GM20000 (cell line): ENCODE measurements at regions not wholly inside any gene's neighbourhood (a gene's known extent, or its start where the extent isn't known, plus 50 kb on each side); places are given as distances from the start of the nearest gene placed in this dataset.
"Not testable (repeated sequence)": the region's sequence is repeated elsewhere in the genome, so short reads cannot be mapped to it uniquely, and the experiment has no call there.

Experiments used
- DNase-seq: peaks from one replicate; pipeline ENCODE4 v3.0.0; 2012; ENCODE audit warnings: low spot score
- CTCF ChIP-seq: IDR thresholded peaks from 2 replicates; pipeline ENCODE4 v1.5.1; 2012; ENCODE audit warnings: mild to moderate bottlenecking, control low read depth; ENCODE audit errors: extremely low read depth, missing control alignments

DNA sequence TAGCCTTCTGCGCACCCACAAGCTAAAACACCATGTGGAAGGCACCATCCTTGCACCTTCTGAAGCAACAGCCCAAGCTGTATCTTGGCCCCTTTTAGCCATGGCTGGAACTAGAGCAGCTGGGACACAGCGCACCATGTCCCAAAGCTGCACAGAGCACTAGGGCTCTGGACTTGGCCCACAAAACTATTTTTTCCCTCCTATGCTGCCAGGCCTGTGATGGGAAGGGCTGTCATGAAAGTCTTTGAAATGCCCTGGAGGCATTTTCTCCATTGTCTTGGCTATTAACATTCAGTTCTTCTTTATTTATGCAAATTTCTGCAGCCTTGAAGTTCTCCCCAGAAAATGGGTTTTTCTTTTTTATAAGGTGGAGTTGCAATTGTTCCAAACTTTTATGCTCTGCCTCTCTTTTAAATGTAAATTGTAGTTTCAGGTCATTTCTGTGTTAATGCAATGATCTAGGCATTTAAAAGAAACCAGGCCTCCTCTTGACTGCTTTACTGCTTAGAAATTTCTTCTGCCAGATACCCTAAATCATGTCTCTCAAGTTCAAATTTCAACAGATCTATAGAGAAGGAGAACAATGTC is 996.3 kb downstream of the TAF11L14 start:
- no peak for DNase-seq
- TF ChIP-seq CTCF = no peak

DNA sequence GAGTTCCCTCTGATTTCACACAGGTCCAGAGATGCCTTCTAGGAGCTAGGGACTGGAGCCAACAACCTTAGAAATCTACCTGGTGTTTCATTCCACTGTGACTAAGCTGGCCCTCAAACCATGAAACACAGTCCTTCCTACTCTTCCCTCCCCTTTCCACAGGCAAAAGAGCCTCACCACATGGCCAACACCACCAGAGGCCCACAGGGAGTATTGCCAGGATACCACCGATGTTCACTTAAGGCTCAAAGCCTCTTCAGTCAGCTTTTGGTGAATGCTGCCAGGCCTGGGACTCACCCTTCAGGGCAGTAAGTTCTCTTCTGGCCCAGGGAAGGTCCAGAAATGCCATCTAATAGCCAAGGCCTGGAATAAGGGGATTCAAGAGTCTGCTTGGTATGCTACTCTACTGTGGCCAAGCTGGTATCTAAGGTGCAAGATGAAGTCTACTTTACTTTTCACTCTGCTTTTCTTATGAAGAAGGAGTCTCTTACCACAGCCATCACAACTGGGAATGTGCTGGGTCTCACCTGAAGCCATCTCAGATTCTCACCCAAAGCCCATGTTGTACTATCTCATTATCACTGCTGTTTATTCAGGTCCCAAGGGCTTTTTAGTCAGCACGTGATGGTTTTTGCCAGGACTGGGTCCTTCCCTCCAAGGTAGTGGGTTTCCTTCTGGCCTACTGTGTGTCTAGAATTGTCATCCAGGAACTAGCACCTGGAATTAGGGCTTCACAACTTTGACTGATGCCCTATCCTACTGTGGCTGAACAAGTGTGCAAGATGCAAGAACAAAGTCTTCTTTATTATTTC is 1018.4 kb downstream of the TAF11L14 start:
- no peak for DNase-seq
- no peak for TF ChIP-seq CTCF

GRCh38 chr5:18653216-18653752 is 1019.0 kb downstream of the TAF11L14 start:
- DNase-seq = no peak

DNA sequence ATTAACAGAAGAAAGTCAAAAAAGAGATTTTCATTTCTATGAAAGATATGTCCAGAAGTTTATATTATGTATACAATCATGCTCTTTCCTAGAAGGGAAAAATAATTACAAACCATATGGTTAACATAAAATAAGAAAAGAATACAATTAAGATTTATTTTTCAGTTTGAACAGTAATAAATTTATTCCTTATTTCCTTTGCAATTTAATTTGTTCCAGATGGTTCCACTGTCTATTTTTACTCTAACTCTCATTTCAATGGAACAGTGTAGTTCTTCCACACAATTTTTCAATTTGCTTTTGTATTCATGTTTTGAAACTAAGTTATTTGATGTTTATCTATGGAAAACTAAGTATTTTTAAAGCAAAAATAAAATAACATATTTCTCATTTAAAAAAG is 1026.3 kb downstream of the TAF11L14 start:
- DNase-seq = no peak
- TF ChIP-seq CTCF = no peak

More at GRCh38 chr5:18653216-18653752, 1019.0 kb downstream of the TAF11L14 start:
- TF ChIP-seq CTCF = no peak

DNA sequence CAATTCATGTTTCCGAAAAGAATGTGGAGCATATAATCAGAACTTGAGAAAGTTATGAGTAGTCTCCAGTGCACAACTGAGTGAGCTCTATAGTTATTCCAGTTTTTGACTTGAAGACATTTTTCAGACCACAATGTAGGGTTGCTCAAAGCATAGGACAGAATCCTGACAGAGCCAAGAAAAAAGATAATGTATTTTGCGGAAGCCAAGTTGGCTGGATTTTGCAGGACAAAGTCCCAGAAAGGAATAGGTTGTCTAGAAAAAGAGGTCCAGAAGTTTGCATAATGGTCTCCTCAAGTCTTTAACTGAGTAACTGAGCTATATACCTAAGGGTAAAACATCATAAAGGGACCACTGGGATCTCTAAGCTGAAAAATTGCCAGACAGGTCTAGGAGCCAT is 1028.0 kb downstream of the TAF11L14 start:
- DNase-seq = no peak
- no peak for TF ChIP-seq CTCF

DNA sequence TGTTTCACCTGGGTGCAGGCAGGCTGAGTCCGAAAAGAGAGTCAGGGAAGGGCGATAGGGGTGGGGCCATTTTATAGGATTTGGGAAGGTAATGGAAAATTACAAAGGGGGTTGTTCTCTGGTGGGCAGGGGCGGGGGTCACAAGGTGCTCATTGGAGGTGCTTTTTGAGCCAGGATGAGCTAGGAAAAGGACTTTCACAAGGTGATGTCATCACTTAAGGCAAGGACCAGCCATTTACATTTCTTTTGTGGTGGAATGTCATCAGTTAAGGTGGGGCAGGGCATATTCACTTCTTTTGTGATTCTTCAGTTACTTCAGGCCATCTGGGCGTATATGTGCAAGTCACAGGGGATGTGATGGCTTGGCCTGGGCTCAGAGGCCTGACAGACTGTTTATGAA is 1040.0 kb downstream of the TAF11L14 start:
- DNase-seq = not testable (repeated sequence)

DNA sequence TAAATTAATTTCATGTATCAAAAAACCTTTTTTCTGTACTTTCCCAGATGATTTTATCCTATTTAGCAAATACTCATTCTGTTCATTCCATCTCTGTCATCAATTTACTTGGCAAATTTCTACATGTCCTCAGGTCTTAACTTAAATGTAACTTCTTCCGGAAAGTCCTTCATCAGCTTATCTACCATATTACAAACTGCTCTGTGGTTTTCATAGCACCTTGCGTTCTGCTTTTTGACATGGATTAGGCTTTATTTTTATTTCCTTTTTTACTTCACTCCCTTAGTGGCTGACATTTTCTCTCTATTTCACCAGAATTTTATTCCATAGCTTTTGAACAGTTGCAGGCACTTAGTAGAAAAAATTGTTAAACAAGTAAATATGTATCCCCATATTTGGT is 1040.8 kb downstream of the TAF11L14 start:
- DNase-seq = no peak
- TF ChIP-seq CTCF = no peak
